OCI-LY7 (cell line): ENCODE measurements at regions not wholly inside any gene's neighbourhood (a gene's known extent, or its start where the extent isn't known, plus 50 kb on each side); places are given as distances from the start of the nearest gene placed in this dataset.

ENCODE experiments used
- CTCF ChIP-seq: fragments of 200-600 bp; sonication (generic); conservative IDR thresholded peaks from 2 replicates; pipeline ENCODE4 v1.5.1; 2014; ENCODE audit warnings: mild to moderate bottlenecking, antibody characterized with exemption, low read length, moderate library complexity, mixed read lengths
- EZH2phosphoT487 ChIP-seq: fragments of 200-600 bp; sonication (generic); IDR thresholded peaks from 2 replicates; pipeline ENCODE4 v1.6.1; 2018; ENCODE audit warnings: low read depth, borderline replicate concordance, mild to moderate bottlenecking, mixed run types, antibody characterized with exemption, low read length, moderate library complexity, mixed read lengths

DNA sequence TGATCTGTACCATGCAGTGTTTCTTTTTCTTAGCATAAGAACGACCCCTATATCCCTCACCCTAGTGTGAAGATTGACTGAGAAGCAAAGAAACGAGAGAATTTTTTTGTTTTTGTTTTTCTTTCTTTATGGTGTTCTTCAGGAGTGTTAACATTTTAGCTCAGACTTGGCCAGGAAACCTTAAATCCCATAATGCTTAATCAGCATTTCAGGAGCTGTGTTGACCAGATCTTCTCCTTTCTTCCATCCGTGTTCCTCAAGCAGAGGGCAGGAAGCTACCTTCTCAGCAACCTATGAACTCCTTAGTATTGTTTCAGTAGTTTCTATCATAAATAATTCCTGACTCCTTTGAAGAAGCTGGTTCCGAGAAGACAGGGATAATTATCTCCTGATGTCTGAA lies 1501.5 kb downstream of the STIM2 start:
- TF ChIP-seq CTCF (no peak), EZH2phosphoT487 (no peak)
